Inflammatory macrophage (primary cell): ENCODE measurements at regions not wholly inside any gene's neighbourhood (a gene's known extent, or its start where the extent isn't known, plus 50 kb on each side); places are given as distances from the start of the nearest gene placed in this dataset.
"Not testable (repeated sequence)": the region's sequence is repeated elsewhere in the genome, so short reads cannot be mapped to it uniquely, and the experiment has no call there.

Experiments used
- DNase-seq, 2 donors: peaks; one replicate each; pipeline ENCODE4 v3.0.0-alpha.2; 2020 to 2022

- no peak for DNase-seq
Measured at GRCh38 chr1:222415441-222415840, 132.5 kb downstream of the HHIPL2 start.

GRCh38 chr1:222413991-222414549 is 133.8 kb downstream of the HHIPL2 start:
- DNase-seq = no peak

GRCh38 chr1:222413436-222413835 is 134.5 kb downstream of the HHIPL2 start:
- DNase-seq = no peak

GRCh38 chr1:222404710-222405109 is 143.2 kb downstream of the HHIPL2 start:
- DNase-seq = no peak

- DNase-seq = no peak
Measured at GRCh38 chr1:222399197-222399596, 148.7 kb downstream of the HHIPL2 start.

GRCh38 chr1:222394224-222394623 is 153.7 kb downstream of the HHIPL2 start:
- no peak for DNase-seq

GRCh38 chr1:222392556-222392955 is 155.3 kb downstream of the HHIPL2 start:
- no peak for DNase-seq

GRCh38 chr1:222390181-222390580 is 157.7 kb downstream of the HHIPL2 start:
- no peak for DNase-seq

GRCh38 chr1:222387007-222387814 is 160.7 kb downstream of the HHIPL2 start:
- DNase-seq = no peak

- no peak for DNase-seq
Measured at GRCh38 chr1:222385955-222386354, 161.9 kb downstream of the HHIPL2 start.

GRCh38 chr1:222385262-222385661 is 162.6 kb downstream of the HHIPL2 start:
- no peak for DNase-seq

GRCh38 chr1:222384531-222384930 is 163.4 kb downstream of the HHIPL2 start:
- no peak for DNase-seq

- DNase-seq = no peak
Measured at GRCh38 chr1:222382171-222382570, 165.7 kb downstream of the HHIPL2 start.

- DNase-seq = no peak
Measured at GRCh38 chr1:222377428-222378088, 170.3 kb downstream of the HHIPL2 start.

- not testable (repeated sequence) for DNase-seq
Measured at GRCh38 chr1:222376791-222377190, 171.1 kb downstream of the HHIPL2 start.

- no peak for DNase-seq
Measured at GRCh38 chr1:222375701-222376100, 172.2 kb downstream of the HHIPL2 start.

GRCh38 chr1:222373831-222374602 is 173.9 kb downstream of the HHIPL2 start:
- DNase-seq = no peak

GRCh38 chr1:222373216-222373615 is 174.7 kb downstream of the HHIPL2 start:
- no peak for DNase-seq

- DNase-seq = no peak
Measured at GRCh38 chr1:222372221-222372620, 175.7 kb downstream of the HHIPL2 start.

GRCh38 chr1:222370913-222371675 is 176.8 kb downstream of the HHIPL2 start:
- no peak for DNase-seq

- no peak for DNase-seq
Measured at GRCh38 chr1:222370081-222370912, 177.6 kb downstream of the HHIPL2 start.
